ENCODE measurements at regions not wholly inside any gene's neighbourhood (a gene's known extent, or its start where the extent isn't known, plus 50 kb on each side); places are given as distances from the start of the nearest gene placed in this dataset.

DNA sequence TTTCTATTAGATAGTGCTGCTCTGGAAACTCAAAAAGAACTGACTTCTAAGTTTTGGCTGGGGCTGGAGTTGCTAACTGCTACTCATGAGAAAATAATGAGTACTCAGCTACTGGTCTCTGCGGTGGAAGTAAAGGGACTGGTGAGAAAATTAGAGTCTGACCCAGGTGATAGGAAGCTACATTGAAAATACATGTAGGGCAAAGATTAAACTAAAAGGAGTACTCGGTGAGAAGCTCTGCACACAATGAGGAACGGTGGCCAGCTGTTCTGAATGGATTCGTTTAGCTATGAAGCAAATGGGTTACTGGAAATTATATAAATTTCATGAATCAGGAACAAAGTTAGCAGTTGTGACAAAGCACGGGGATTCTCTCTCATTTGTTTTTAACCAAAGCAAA lies 512.9 kb upstream of the SGO1 start:
- in situ Hi-C loops (cut with HindIII; ENCODE audit: low pct_unique_long_range_greater_than_20kb, low sequenced_read_pairs) (no loop called here), intact Hi-C loops (cut with micrococcal nuclease; ENCODE audit: unreplicated experiment) (no loop called here)
- H3K36me3 ChIP-seq (ENCODE audit: control insufficient read depth, insufficient read depth, low read length): no peaks in the 10 kb centered on the region
- POLR2A ChIA-PET: no interaction called here
- no peaks in the 10 kb centered on the region for H3K4me1 ChIP-seq (ENCODE audit: control insufficient read depth, insufficient read depth, low read length)
- no peaks in the 10 kb centered on the region for H3K9me3 ChIP-seq (ENCODE audit: control insufficient read depth, insufficient read depth, low read depth, low read length)
- H3K4me3 ChIP-seq (ENCODE audit: low read depth in 2 of 2, low read length in 2 of 2): no peak overlapping the region
- no peak overlapping the region for H3K27ac ChIP-seq (ENCODE audit: low read length)
- DNase-seq (ENCODE audit: low read depth, low spot score) (no peak), ATAC-seq (no peak)
- no TSS peak for BruUV-seq (replicated peaks)
- H3K27me3 ChIP-seq (ENCODE audit: control insufficient read depth, insufficient read depth, low read length): no peaks in the 10 kb centered on the region
- TF ChIP-seq POLR2AphosphoS5 (IDR thresholded peaks at IDR 0.05; ENCODE audit: low read depth, low read length): no peak
- TF ChIP-seq, protein P1, sequence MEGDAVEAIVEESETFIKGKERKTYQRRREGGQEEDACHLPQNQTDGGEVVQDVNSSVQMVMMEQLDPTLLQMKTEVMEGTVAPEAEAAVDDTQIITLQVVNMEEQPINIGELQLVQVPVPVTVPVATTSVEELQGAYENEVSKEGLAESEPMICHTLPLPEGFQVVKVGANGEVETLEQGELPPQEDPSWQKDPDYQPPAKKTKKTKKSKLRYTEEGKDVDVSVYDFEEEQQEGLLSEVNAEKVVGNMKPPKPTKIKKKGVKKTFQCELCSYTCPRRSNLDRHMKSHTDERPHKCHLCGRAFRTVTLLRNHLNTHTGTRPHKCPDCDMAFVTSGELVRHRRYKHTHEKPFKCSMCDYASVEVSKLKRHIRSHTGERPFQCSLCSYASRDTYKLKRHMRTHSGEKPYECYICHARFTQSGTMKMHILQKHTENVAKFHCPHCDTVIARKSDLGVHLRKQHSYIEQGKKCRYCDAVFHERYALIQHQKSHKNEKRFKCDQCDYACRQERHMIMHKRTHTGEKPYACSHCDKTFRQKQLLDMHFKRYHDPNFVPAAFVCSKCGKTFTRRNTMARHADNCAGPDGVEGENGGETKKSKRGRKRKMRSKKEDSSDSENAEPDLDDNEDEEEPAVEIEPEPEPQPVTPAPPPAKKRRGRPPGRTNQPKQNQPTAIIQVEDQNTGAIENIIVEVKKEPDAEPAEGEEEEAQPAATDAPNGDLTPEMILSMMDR (IDR thresholded peaks at IDR 0.05): no peak
- CTCF ChIA-PET: no interaction called here

DNA sequence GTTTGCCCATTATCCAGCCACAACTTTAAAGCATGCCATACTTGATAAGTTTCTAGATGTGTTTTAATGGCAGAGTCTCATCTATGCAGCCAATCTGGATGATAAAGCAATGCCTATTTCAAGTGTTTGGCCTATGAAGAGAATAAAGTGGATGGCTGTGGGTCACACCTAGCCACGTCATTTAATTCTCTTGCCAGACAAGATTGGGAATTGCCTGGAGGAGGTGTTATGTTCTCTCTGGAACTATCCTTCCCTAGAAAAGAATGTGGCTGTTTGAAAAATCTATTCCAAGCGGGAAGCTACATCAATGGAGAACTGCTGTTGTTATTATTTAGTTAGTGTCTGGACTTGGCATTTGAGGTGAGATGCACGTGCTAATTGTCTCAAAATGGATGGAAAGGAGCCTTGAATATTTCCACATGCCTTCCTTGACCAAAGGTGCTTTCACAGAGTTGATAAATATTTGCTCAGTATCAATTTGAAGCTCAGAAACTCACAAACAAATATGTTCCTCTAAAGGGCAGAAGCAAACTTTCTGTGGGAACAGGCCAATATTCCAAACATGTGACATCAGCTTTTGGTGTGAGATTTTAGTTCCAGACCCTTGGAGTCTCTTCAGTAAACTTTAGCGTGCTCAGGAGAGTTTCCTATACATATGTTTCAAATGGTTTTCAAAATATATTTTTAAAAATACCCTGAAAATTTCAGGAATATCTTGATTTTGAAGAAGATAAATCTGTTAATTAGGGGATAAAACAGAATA lies 510.6 kb upstream of the SGO1 start:
- no peaks in the 10 kb centered on the region for H3K36me3 ChIP-seq (ENCODE audit: control insufficient read depth, insufficient read depth, low read length)
- H3K4me1 ChIP-seq (ENCODE audit: control insufficient read depth, insufficient read depth, low read length): no peaks in the 10 kb centered on the region
- ChIA-PET POLR2A (no interaction called here), CTCF (no interaction called here)
- in situ Hi-C loops (cut with HindIII; ENCODE audit: low pct_unique_long_range_greater_than_20kb, low sequenced_read_pairs) (no loop called here), intact Hi-C loops (cut with micrococcal nuclease; ENCODE audit: unreplicated experiment) (no loop called here)
- H3K9me3 ChIP-seq (ENCODE audit: control insufficient read depth, insufficient read depth, low read depth, low read length): no peaks in the 10 kb centered on the region
- TF ChIP-seq, protein P2, sequence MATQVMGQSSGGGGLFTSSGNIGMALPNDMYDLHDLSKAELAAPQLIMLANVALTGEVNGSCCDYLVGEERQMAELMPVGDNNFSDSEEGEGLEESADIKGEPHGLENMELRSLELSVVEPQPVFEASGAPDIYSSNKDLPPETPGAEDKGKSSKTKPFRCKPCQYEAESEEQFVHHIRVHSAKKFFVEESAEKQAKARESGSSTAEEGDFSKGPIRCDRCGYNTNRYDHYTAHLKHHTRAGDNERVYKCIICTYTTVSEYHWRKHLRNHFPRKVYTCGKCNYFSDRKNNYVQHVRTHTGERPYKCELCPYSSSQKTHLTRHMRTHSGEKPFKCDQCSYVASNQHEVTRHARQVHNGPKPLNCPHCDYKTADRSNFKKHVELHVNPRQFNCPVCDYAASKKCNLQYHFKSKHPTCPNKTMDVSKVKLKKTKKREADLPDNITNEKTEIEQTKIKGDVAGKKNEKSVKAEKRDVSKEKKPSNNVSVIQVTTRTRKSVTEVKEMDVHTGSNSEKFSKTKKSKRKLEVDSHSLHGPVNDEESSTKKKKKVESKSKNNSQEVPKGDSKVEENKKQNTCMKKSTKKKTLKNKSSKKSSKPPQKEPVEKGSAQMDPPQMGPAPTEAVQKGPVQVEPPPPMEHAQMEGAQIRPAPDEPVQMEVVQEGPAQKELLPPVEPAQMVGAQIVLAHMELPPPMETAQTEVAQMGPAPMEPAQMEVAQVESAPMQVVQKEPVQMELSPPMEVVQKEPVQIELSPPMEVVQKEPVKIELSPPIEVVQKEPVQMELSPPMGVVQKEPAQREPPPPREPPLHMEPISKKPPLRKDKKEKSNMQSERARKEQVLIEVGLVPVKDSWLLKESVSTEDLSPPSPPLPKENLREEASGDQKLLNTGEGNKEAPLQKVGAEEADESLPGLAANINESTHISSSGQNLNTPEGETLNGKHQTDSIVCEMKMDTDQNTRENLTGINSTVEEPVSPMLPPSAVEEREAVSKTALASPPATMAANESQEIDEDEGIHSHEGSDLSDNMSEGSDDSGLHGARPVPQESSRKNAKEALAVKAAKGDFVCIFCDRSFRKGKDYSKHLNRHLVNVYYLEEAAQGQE (IDR thresholded peaks at IDR 0.05; ENCODE audit: insufficient read depth in 1 of 2, low read depth in 2 of 2, low read length in 1 of 2): no peak
- no peak for TF ChIP-seq SIN3A (IDR thresholded peaks at IDR 0.05; ENCODE audit: borderline replicate concordance, insufficient read depth, low read depth, low read length)
- no peak for TF ChIP-seq TCF7L2 (IDR thresholded peaks at IDR 0.05; ENCODE audit: low read depth, low read length)
- H3K4me3 ChIP-seq (ENCODE audit: low read depth in 2 of 2, low read length in 2 of 2): no peak overlapping the region
- DNase-seq (ENCODE audit: low read depth, low spot score): no peak
- no TSS peak for BruUV-seq (replicated peaks)
- no peaks in the 10 kb centered on the region for H3K27me3 ChIP-seq (ENCODE audit: control insufficient read depth, insufficient read depth, low read length)
- no peak overlapping the region for H3K27ac ChIP-seq (ENCODE audit: low read length)
- no peak for ATAC-seq

DNA sequence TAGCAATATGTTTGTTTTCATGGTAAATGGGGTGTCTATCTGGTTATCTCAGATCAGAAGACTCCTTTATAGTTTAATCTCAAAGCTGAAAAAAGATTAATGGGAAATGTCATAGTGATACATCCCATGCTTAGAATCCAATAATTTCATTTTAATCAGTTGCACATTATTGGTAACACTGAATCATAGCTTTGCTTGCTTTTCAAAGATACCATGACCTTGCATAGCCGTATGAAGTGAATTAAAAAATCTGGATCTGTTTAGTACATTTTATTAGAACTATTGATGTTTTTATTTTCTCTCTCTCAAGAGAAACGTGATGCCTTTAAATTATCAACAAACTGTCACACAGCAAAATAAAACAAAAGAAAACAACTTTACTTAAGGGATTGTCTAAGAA lies 506.7 kb upstream of the SGO1 start:
- ATAC-seq (no peak), DNase-seq (ENCODE audit: low read depth, low spot score) (no peak)
- ChIA-PET CTCF (no interaction called here), POLR2A (no interaction called here)
- TF ChIP-seq, protein P1 (IDR thresholded peaks at IDR 0.05): no peak
- no peak for TF ChIP-seq SIN3A (IDR thresholded peaks at IDR 0.05; ENCODE audit: borderline replicate concordance, insufficient read depth, low read depth, low read length)
- no peak for TF ChIP-seq TCF7L2 (IDR thresholded peaks at IDR 0.05; ENCODE audit: low read depth, low read length)
- TF ChIP-seq, protein P2 (IDR thresholded peaks at IDR 0.05; ENCODE audit: insufficient read depth in 1 of 2, low read depth in 2 of 2, low read length in 1 of 2): no peak
- no peak for TF ChIP-seq POLR2AphosphoS5 (IDR thresholded peaks at IDR 0.05; ENCODE audit: low read depth, low read length)
- Histone ChIP-seq H3K27me3 (ENCODE audit: control insufficient read depth, insufficient read depth, low read length) (no peaks in the 10 kb centered on the region), H3K4me1 (ENCODE audit: control insufficient read depth, insufficient read depth, low read length) (no peaks in the 10 kb centered on the region), H3K36me3 (ENCODE audit: control insufficient read depth, insufficient read depth, low read length) (no peaks in the 10 kb centered on the region), H3K4me3 (ENCODE audit: low read depth in 2 of 2, low read length in 2 of 2) (no peak overlapping the region), H3K27ac (ENCODE audit: low read length) (no peak overlapping the region), H3K9me3 (ENCODE audit: control insufficient read depth, insufficient read depth, low read depth, low read length) (no peaks in the 10 kb centered on the region)
- in situ Hi-C loops (cut with HindIII; ENCODE audit: low pct_unique_long_range_greater_than_20kb, low sequenced_read_pairs) (no loop called here), intact Hi-C loops (cut with micrococcal nuclease; ENCODE audit: unreplicated experiment) (no loop called here)
- BruUV-seq (replicated peaks): no TSS peak

All from Panc1 (cell line).